ENCODE measurements at regions not wholly inside any gene's neighbourhood (a gene's known extent, or its start where the extent isn't known, plus 50 kb on each side); places are given as distances from the start of the nearest gene placed in this dataset.

GRCh38 chr7:84941936-84942335 is 244.9 kb downstream of the SEMA3D start:
- no peak for DNase-seq (ENCODE audit: low spot score)
- no peaks in the 10 kb centered on the region for H3K4me1 Mint-ChIP-seq (ENCODE audit: unreplicated experiment)
- TF ChIP-seq CTCF (IDR thresholded peaks at IDR 0.05; ENCODE audit: unreplicated experiment): no peak
- no peak overlapping the region for H3K4me3 Mint-ChIP-seq (ENCODE audit: unreplicated experiment)
- no peaks in the 10 kb centered on the region for H3K36me3 Mint-ChIP-seq (ENCODE audit: low read depth, unreplicated experiment)
- no peak overlapping the region for H3K27ac Mint-ChIP-seq (ENCODE audit: unreplicated experiment)
- no peaks in the 10 kb centered on the region for H3K27me3 Mint-ChIP-seq (ENCODE audit: unreplicated experiment)
- no peaks in the 10 kb centered on the region for H3K9me3 Mint-ChIP-seq (ENCODE audit: unreplicated experiment)

GRCh38 chr7:84941291-84941690 is 245.6 kb downstream of the SEMA3D start:
- Mint-ChIP-seq H3K4me1 (ENCODE audit: unreplicated experiment) (no peaks in the 10 kb centered on the region), H3K27ac (ENCODE audit: unreplicated experiment) (no peak overlapping the region), H3K27me3 (ENCODE audit: unreplicated experiment) (no peaks in the 10 kb centered on the region), H3K9me3 (ENCODE audit: unreplicated experiment) (no peaks in the 10 kb centered on the region), H3K36me3 (ENCODE audit: low read depth, unreplicated experiment) (no peaks in the 10 kb centered on the region), H3K4me3 (ENCODE audit: unreplicated experiment) (no peak overlapping the region)
- no peak for DNase-seq (ENCODE audit: low spot score)
- TF ChIP-seq CTCF (IDR thresholded peaks at IDR 0.05; ENCODE audit: unreplicated experiment): no peak

GRCh38 chr7:84939888-84940287 is 247.0 kb downstream of the SEMA3D start:
- H3K27ac Mint-ChIP-seq (ENCODE audit: unreplicated experiment): no peak overlapping the region
- no peak for DNase-seq (ENCODE audit: low spot score)
- H3K4me3 Mint-ChIP-seq (ENCODE audit: unreplicated experiment): no peak overlapping the region
- H3K36me3 Mint-ChIP-seq (ENCODE audit: low read depth, unreplicated experiment): no peaks in the 10 kb centered on the region
- no peaks in the 10 kb centered on the region for H3K9me3 Mint-ChIP-seq (ENCODE audit: unreplicated experiment)
- H3K4me1 Mint-ChIP-seq (ENCODE audit: unreplicated experiment): no peaks in the 10 kb centered on the region
- TF ChIP-seq CTCF (IDR thresholded peaks at IDR 0.05; ENCODE audit: unreplicated experiment): no peak
- no peaks in the 10 kb centered on the region for H3K27me3 Mint-ChIP-seq (ENCODE audit: unreplicated experiment)

GRCh38 chr7:84939442-84939841 is 247.4 kb downstream of the SEMA3D start:
- Mint-ChIP-seq H3K4me3 (ENCODE audit: unreplicated experiment) (no peak overlapping the region), H3K36me3 (ENCODE audit: low read depth, unreplicated experiment) (no peaks in the 10 kb centered on the region), H3K27ac (ENCODE audit: unreplicated experiment) (no peak overlapping the region), H3K9me3 (ENCODE audit: unreplicated experiment) (no peaks in the 10 kb centered on the region), H3K4me1 (ENCODE audit: unreplicated experiment) (no peaks in the 10 kb centered on the region), H3K27me3 (ENCODE audit: unreplicated experiment) (no peaks in the 10 kb centered on the region)
- no peak for DNase-seq (ENCODE audit: low spot score)
- no peak for TF ChIP-seq CTCF (IDR thresholded peaks at IDR 0.05; ENCODE audit: unreplicated experiment)

GRCh38 chr7:84924353-84924752 is 262.5 kb downstream of the SEMA3D start:
- Mint-ChIP-seq H3K36me3 (ENCODE audit: low read depth, unreplicated experiment) (peaks cover 5% of the 10 kb centered on the region), H3K4me1 (ENCODE audit: unreplicated experiment) (no peaks in the 10 kb centered on the region), H3K9me3 (ENCODE audit: unreplicated experiment) (no peaks in the 10 kb centered on the region), H3K4me3 (ENCODE audit: unreplicated experiment) (no peak overlapping the region), H3K27ac (ENCODE audit: unreplicated experiment) (no peak overlapping the region), H3K27me3 (ENCODE audit: unreplicated experiment) (no peaks in the 10 kb centered on the region)
- DNase-seq (ENCODE audit: low spot score): no peak
- no peak for TF ChIP-seq CTCF (IDR thresholded peaks at IDR 0.05; ENCODE audit: unreplicated experiment)

Measured in endothelial cell (in vitro differentiated cells).